ENCODE measurements at regions not wholly inside any gene's neighbourhood (a gene's known extent, or its start where the extent isn't known, plus 50 kb on each side); places are given as distances from the start of the nearest gene placed in this dataset.
"Not testable (repeated sequence)": the region's sequence is repeated elsewhere in the genome, so short reads cannot be mapped to it uniquely, and the experiment has no call there.

GRCh38 chr5:51696122-51696521, 312.9 kb downstream of the ISL1 start:
- intact Hi-C loops (cut with micrococcal nuclease) = no loop called here
- H3K27me3 ChIP-seq (ENCODE audit: low read depth) = no peaks in the 10 kb centered on the region
- no peak for DNase-seq

DNA sequence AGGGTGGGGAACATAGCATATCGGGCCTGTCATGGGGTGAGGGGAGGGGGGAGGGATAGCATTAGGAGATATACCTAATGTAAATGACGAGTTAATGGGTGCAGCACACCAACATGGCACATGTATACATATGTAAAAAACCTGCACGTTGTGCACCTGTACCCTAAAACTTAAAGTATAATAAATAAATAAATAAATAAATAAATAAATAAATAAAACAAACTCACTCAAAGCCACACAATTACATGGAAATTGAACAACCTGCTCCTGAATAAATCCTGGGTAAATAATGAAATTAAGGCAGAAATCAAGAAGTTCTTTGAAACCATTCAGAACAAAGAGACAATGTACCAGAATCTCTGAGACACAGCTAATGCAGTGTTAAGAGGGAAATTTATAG, 318.8 kb downstream of the ISL1 start:
- DNase-seq; H3K36me3 ChIP-seq; H3K27ac ChIP-seq (replicated peaks); H3K4me1 ChIP-seq; H3K27me3 ChIP-seq (ENCODE audit: low read depth); intact Hi-C loops (cut with micrococcal nuclease); H3K4me3 ChIP-seq: not testable (repeated sequence)
- H3K9me3 ChIP-seq (replicated peaks) = peaks cover 38% of the 10 kb centered on the region

More at GRCh38 chr5:51696122-51696521, 312.9 kb downstream of the ISL1 start:
- Histone ChIP-seq H3K4me3 (no peak overlapping the region), H3K27ac (replicated peaks) (no peak overlapping the region), H3K4me1 (no peaks in the 10 kb centered on the region), H3K36me3 (no peaks in the 10 kb centered on the region), H3K9me3 (replicated peaks) (peaks cover 53% of the 10 kb centered on the region)
- TF ChIP-seq, protein P1, sequence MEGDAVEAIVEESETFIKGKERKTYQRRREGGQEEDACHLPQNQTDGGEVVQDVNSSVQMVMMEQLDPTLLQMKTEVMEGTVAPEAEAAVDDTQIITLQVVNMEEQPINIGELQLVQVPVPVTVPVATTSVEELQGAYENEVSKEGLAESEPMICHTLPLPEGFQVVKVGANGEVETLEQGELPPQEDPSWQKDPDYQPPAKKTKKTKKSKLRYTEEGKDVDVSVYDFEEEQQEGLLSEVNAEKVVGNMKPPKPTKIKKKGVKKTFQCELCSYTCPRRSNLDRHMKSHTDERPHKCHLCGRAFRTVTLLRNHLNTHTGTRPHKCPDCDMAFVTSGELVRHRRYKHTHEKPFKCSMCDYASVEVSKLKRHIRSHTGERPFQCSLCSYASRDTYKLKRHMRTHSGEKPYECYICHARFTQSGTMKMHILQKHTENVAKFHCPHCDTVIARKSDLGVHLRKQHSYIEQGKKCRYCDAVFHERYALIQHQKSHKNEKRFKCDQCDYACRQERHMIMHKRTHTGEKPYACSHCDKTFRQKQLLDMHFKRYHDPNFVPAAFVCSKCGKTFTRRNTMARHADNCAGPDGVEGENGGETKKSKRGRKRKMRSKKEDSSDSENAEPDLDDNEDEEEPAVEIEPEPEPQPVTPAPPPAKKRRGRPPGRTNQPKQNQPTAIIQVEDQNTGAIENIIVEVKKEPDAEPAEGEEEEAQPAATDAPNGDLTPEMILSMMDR (IDR thresholded peaks at IDR 0.05; ENCODE audit: borderline replicate concordance) = no peak

- TF ChIP-seq, protein P1 (IDR thresholded peaks at IDR 0.05; ENCODE audit: borderline replicate concordance) = no peak
- Histone ChIP-seq H3K4me1 (no peaks in the 10 kb centered on the region), H3K4me3 (no peak overlapping the region), H3K9me3 (replicated peaks) (peaks cover 11% of the 10 kb centered on the region), H3K27me3 (ENCODE audit: low read depth) (no peaks in the 10 kb centered on the region), H3K27ac (replicated peaks) (no peak overlapping the region), H3K36me3 (no peaks in the 10 kb centered on the region)
- intact Hi-C loops (cut with micrococcal nuclease) = no loop called here
- no peak for DNase-seq
Measured at GRCh38 chr5:51712201-51712600, 329.0 kb downstream of the ISL1 start.

GRCh38 chr5:51715445-51715844, 332.2 kb downstream of the ISL1 start:
- DNase-seq; intact Hi-C loops (cut with micrococcal nuclease); H3K36me3 ChIP-seq; H3K27me3 ChIP-seq (ENCODE audit: low read depth); H3K27ac ChIP-seq (replicated peaks); H3K9me3 ChIP-seq (replicated peaks); H3K4me3 ChIP-seq; H3K4me1 ChIP-seq: not testable (repeated sequence)

DNA sequence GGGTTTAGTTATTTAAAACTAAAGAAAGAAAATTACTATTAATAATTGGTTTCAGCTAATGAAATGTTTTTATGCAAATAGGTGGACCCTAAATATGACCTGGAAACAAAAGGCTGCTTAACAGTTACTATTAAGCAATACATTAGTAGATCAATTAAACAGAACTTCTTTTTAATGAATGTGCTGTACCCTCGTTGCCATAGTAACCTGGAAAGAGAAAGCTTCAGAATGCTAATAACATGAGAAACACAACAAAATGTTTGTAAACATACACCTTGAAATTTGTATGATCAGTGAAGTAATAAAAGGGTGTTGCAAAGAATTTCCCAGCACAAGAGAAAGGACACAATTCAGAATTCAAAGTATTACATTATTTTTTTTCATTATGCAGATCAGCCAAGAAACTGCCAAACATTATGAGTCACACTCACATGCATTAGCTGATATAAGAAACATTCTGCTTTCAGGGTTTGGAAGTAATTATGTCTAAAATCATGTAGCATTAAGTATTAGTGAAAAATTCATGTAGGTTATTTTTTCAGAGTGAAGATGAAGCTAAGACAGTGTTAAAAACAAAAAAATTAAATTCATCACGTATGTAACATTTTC, 348.3 kb downstream of the ISL1 start:
- no peak for DNase-seq
- Histone ChIP-seq H3K4me3 (no peak overlapping the region), H3K27me3 (ENCODE audit: low read depth) (no peaks in the 10 kb centered on the region), H3K36me3 (no peaks in the 10 kb centered on the region), H3K4me1 (peaks cover 4% of the 10 kb centered on the region), H3K9me3 (replicated peaks) (peaks cover 3% of the 10 kb centered on the region), H3K27ac (replicated peaks) (no peak overlapping the region)
- TF ChIP-seq, protein P1 (IDR thresholded peaks at IDR 0.05; ENCODE audit: borderline replicate concordance) = no peak
- intact Hi-C loops (cut with micrococcal nuclease) = no loop called here

- intact Hi-C loops (cut with micrococcal nuclease) = no loop called here
- H3K36me3 ChIP-seq = no peaks in the 10 kb centered on the region
- TF ChIP-seq, protein P1 (IDR thresholded peaks at IDR 0.05; ENCODE audit: borderline replicate concordance) = no peak
- peaks cover 6% of the 10 kb centered on the region for H3K9me3 ChIP-seq (replicated peaks)
- peaks cover 4% of the 10 kb centered on the region for H3K4me1 ChIP-seq
- no peak for DNase-seq
- no peaks in the 10 kb centered on the region for H3K27me3 ChIP-seq (ENCODE audit: low read depth)
- H3K27ac ChIP-seq (replicated peaks) = no peak overlapping the region
- H3K4me3 ChIP-seq = no peak overlapping the region
Measured at GRCh38 chr5:51732304-51732703, 349.1 kb downstream of the ISL1 start.
